ENCODE measurements at regions not wholly inside any gene's neighbourhood (a gene's known extent, or its start where the extent isn't known, plus 50 kb on each side); places are given as distances from the start of the nearest gene placed in this dataset.
"Not testable (repeated sequence)": the region's sequence is repeated elsewhere in the genome, so short reads cannot be mapped to it uniquely, and the experiment has no call there.

- no peak for DNase-seq
Measured at GRCh38 chr9:7739595-7739994, 60.0 kb downstream of the DMAC1 start.

- no peak for DNase-seq
Measured at GRCh38 chr9:7735311-7735710, 64.3 kb downstream of the DMAC1 start.

- no peak for DNase-seq
Measured at GRCh38 chr9:7730164-7730445, 69.5 kb downstream of the DMAC1 start.

- no peak for DNase-seq
Measured at GRCh38 chr9:7729371-7730163, 70.0 kb downstream of the DMAC1 start.

GRCh38 chr9:7721291-7721690 lies 78.3 kb downstream of the DMAC1 start:
- no peak for DNase-seq

GRCh38 chr9:7713088-7713487 lies 86.5 kb downstream of the DMAC1 start:
- DNase-seq: not testable (repeated sequence)

GRCh38 chr9:7710686-7711085 lies 88.9 kb downstream of the DMAC1 start:
- no peak for DNase-seq

GRCh38 chr9:7707934-7708333 lies 91.6 kb downstream of the DMAC1 start:
- DNase-seq: no peak

- DNase-seq: no peak
Measured at GRCh38 chr9:7704543-7704942, 95.0 kb downstream of the DMAC1 start.

GRCh38 chr9:7691909-7692308 lies 107.7 kb downstream of the DMAC1 start:
- DNase-seq: no peak

- DNase-seq: no peak
Measured at GRCh38 chr9:7690014-7690413, 109.6 kb downstream of the DMAC1 start.

- no peak for DNase-seq
Measured at GRCh38 chr9:7688626-7689025, 111.0 kb downstream of the DMAC1 start.

- no peak for DNase-seq
Measured at GRCh38 chr9:7676609-7677156, 122.9 kb downstream of the DMAC1 start.

GRCh38 chr9:7671847-7672246 lies 127.7 kb downstream of the DMAC1 start:
- no peak for DNase-seq

- no peak for DNase-seq
Measured at GRCh38 chr9:7668541-7668940, 131.0 kb downstream of the DMAC1 start.

- no peak for DNase-seq
Measured at GRCh38 chr9:7665874-7666273, 133.7 kb downstream of the DMAC1 start.

- no peak for DNase-seq
Measured at GRCh38 chr9:7659766-7660165, 139.8 kb downstream of the DMAC1 start.

GRCh38 chr9:7656636-7657035 lies 142.9 kb downstream of the DMAC1 start:
- no peak for DNase-seq

GRCh38 chr9:7653262-7653661 lies 146.3 kb downstream of the DMAC1 start:
- DNase-seq: no peak

GRCh38 chr9:7640231-7640630 lies 159.3 kb downstream of the DMAC1 start:
- DNase-seq: no peak

- no peak for DNase-seq
Measured at GRCh38 chr9:7639471-7639870, 160.1 kb downstream of the DMAC1 start.

- DNase-seq: no peak
Measured at GRCh38 chr9:7636838-7637467, 162.6 kb downstream of the DMAC1 start.

GRCh38 chr9:7636309-7636708 lies 163.3 kb downstream of the DMAC1 start:
- no peak for DNase-seq

GRCh38 chr9:7626571-7627029 lies 173.0 kb downstream of the DMAC1 start:
- peak; percentile 5 for DNase-seq

- no peak for DNase-seq
Measured at GRCh38 chr9:7622481-7622880, 177.1 kb downstream of the DMAC1 start.
